ENCODE measurements at regions not wholly inside any gene's neighbourhood (a gene's known extent, or its start where the extent isn't known, plus 50 kb on each side); places are given as distances from the start of the nearest gene placed in this dataset.
"Not testable (repeated sequence)": the region's sequence is repeated elsewhere in the genome, so short reads cannot be mapped to it uniquely, and the experiment has no call there.

GRCh38 chrX:36897690-36898089 is 110.5 kb upstream of the FAM47C start:
- H3K27ac Mint-ChIP-seq (ENCODE audit: unreplicated experiment), result no peak overlapping the region

DNA sequence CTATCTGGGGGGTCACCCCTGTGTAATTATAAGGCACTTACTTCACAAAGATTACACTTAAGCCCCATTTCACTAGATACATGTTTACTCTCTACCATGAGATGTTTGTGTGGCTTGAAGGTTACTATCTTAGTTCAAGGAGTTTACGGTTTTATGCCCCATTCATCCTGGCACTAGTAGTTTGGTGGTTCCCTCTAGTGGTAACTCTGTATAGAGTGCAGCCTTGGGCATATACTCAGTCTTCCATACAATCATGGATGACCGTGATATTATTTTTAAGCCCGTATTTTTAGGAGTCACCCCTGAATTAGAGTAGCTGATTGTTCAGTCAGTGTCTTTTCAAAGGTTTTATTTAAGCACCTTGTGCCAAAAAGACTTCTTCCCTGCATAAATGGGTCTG is 109.9 kb upstream of the FAM47C start:
- no peaks in the 10 kb centered on the region for H3K4me1 Mint-ChIP-seq (ENCODE audit: unreplicated experiment)
- H3K4me3 Mint-ChIP-seq (ENCODE audit: unreplicated experiment), result no peak overlapping the region
- no peaks in the 10 kb centered on the region for H3K36me3 Mint-ChIP-seq (ENCODE audit: low read depth, unreplicated experiment)
- H3K27ac Mint-ChIP-seq (ENCODE audit: unreplicated experiment), result no peak overlapping the region
- no peaks in the 10 kb centered on the region for H3K27me3 Mint-ChIP-seq (ENCODE audit: unreplicated experiment)
- TF ChIP-seq CTCF (IDR thresholded peaks at IDR 0.05; ENCODE audit: unreplicated experiment), result peak; percentile 39
- no peaks in the 10 kb centered on the region for H3K9me3 Mint-ChIP-seq (ENCODE audit: unreplicated experiment)
- DNase-seq (ENCODE audit: low spot score), result no peak

More at GRCh38 chrX:36897690-36898089, 110.5 kb upstream of the FAM47C start:
- H3K9me3 Mint-ChIP-seq (ENCODE audit: unreplicated experiment), result no peaks in the 10 kb centered on the region
- H3K27me3 Mint-ChIP-seq (ENCODE audit: unreplicated experiment), result no peaks in the 10 kb centered on the region
- H3K4me3 Mint-ChIP-seq (ENCODE audit: unreplicated experiment), result no peak overlapping the region
- no peaks in the 10 kb centered on the region for H3K4me1 Mint-ChIP-seq (ENCODE audit: unreplicated experiment)
- no peak for TF ChIP-seq CTCF (IDR thresholded peaks at IDR 0.05; ENCODE audit: unreplicated experiment)
- DNase-seq (ENCODE audit: low spot score), result no peak
- no peaks in the 10 kb centered on the region for H3K36me3 Mint-ChIP-seq (ENCODE audit: low read depth, unreplicated experiment)

- H3K27ac Mint-ChIP-seq (ENCODE audit: unreplicated experiment); H3K4me3 Mint-ChIP-seq (ENCODE audit: unreplicated experiment); H3K4me1 Mint-ChIP-seq (ENCODE audit: unreplicated experiment); DNase-seq (ENCODE audit: low spot score); H3K27me3 Mint-ChIP-seq (ENCODE audit: unreplicated experiment); H3K36me3 Mint-ChIP-seq (ENCODE audit: low read depth, unreplicated experiment); H3K9me3 Mint-ChIP-seq (ENCODE audit: unreplicated experiment): not testable (repeated sequence)
Observed at GRCh38 chrX:36904561-36904960, 103.6 kb upstream of the FAM47C start.

- Mint-ChIP-seq H3K36me3 (ENCODE audit: low read depth, unreplicated experiment) (peaks cover 3% of the 10 kb centered on the region), H3K4me3 (ENCODE audit: unreplicated experiment) (no peak overlapping the region), H3K27ac (ENCODE audit: unreplicated experiment) (no peak overlapping the region), H3K4me1 (ENCODE audit: unreplicated experiment) (no peaks in the 10 kb centered on the region), H3K9me3 (ENCODE audit: unreplicated experiment) (no peaks in the 10 kb centered on the region), H3K27me3 (ENCODE audit: unreplicated experiment) (no peaks in the 10 kb centered on the region)
- DNase-seq (ENCODE audit: low spot score), result no peak
- TF ChIP-seq CTCF (IDR thresholded peaks at IDR 0.05; ENCODE audit: unreplicated experiment), result peak; percentile 61
Observed at GRCh38 chrX:36908801-36909675, 99.1 kb upstream of the FAM47C start.

DNA sequence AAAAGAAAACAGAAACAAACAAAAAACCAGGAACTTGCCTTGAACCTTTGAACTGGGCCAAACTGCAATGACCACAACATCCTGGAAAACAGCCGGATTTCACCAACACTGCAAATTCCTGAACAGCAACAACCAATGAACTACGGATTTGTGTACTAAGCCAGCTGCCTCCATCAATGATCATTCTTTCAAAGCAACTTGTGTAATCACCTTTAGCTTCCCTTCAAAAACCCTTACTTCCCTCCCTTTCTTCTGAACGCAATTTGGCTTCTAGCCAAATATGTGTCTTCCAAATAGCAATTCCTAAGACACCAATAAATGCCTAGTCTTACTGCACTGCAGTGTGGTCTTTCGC is 98.5 kb upstream of the FAM47C start:
- no peaks in the 10 kb centered on the region for H3K27me3 Mint-ChIP-seq (ENCODE audit: unreplicated experiment)

More for the DNA sequence above, 98.5 kb upstream of the FAM47C start:
- H3K4me1 Mint-ChIP-seq (ENCODE audit: unreplicated experiment), result no peaks in the 10 kb centered on the region
- H3K27ac Mint-ChIP-seq (ENCODE audit: unreplicated experiment), result no peak overlapping the region
- peak; percentile 3 for DNase-seq (ENCODE audit: low spot score)
- no peak for TF ChIP-seq CTCF (IDR thresholded peaks at IDR 0.05; ENCODE audit: unreplicated experiment)
- no peaks in the 10 kb centered on the region for H3K9me3 Mint-ChIP-seq (ENCODE audit: unreplicated experiment)
- H3K36me3 Mint-ChIP-seq (ENCODE audit: low read depth, unreplicated experiment), result peaks cover 3% of the 10 kb centered on the region
- no peak overlapping the region for H3K4me3 Mint-ChIP-seq (ENCODE audit: unreplicated experiment)
